Lower lobe of right lung (tissue), 2 donors: ENCODE measurements at regions not wholly inside any gene's neighbourhood (a gene's known extent, or its start where the extent isn't known, plus 50 kb on each side); places are given as distances from the start of the nearest gene placed in this dataset.

ENCODE experiments used
- ATAC-seq, 2 donors: fragments of 200-7000 bp; cut with Tn5 transposase; one replicate each; pipeline ENCODE4 v1.9.1; 2020 to 2022; ENCODE audit warnings: mild to moderate bottlenecking in 2 of 2, moderate library complexity in 2 of 2
- DNase-seq: peaks from one replicate; pipeline ENCODE4 v3.0.0-alpha.2; 2020
- H3K27ac ChIP-seq: fragments of 200-600 bp; one replicate; pipeline ENCODE4 v1.8.0; 2022
- H3K27me3 ChIP-seq: fragments of 200-600 bp; one replicate; pipeline ENCODE4 v1.8.0; 2022; ENCODE audit warnings: low read depth
- H3K36me3 ChIP-seq: fragments of 200-600 bp; one replicate; pipeline ENCODE4 v1.8.0; 2022; ENCODE audit warnings: mild to moderate bottlenecking
- H3K4me1 ChIP-seq: fragments of 200-600 bp; one replicate; pipeline ENCODE4 v1.8.0; 2022
- H3K4me3 ChIP-seq: fragments of 200-600 bp; one replicate; pipeline ENCODE4 v1.8.0; 2022; ENCODE audit warnings: mild to moderate bottlenecking
- H3K9me3 ChIP-seq: fragments of 200-600 bp; one replicate; pipeline ENCODE4 v1.8.0; 2022
- CTCF ChIP-seq: fragments of 200-600 bp; IDR thresholded peaks from one replicate; pipeline ENCODE4 v1.8.0; 2022; ENCODE audit warnings: antibody characterized with exemption, mild to moderate bottlenecking
- intact Hi-C: fragments of 100-400 bp; cut with DNase I; formaldehyde crosslinking; loops from one replicate; pipeline ENCODE4 v1.11.0; 2022
- donor health status: DM: no; HTN: yes; CAD: no; lungs with severe emphysema.

DNA sequence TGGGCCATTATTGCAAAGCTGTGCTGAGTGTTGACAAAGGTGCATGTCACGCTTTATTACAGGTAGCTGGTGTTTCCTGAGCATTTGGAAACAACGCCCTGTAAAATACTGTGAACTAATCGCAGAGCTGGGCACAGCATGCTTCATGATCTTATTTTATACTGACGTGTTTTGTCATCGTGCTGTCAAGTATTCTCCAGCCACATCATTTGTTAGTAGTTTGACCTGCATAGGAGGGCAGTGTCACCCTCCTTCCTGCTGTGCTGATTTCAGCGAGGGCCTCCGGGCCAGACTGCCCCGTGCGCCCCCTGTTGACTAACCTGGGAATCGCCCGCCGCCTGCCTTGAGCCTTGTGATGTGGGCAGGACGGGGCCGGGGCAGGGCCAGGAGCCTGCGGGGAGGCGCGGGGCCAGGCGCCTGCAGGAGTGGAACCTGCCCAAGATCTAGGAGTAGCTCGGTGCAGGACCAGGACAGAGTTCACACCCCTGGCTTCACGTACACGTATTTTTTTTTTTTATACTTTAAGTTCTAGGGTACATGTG is 820.7 kb downstream of the KCNJ18 start:
- no peak overlapping the region for H3K4me3 ChIP-seq
- H3K9me3 ChIP-seq: no peaks in the 10 kb centered on the region
- H3K4me1 ChIP-seq: no peaks in the 10 kb centered on the region
- intact Hi-C loops: no loop called here
- no peaks in the 10 kb centered on the region for H3K36me3 ChIP-seq
- H3K27ac ChIP-seq: no peak overlapping the region
- TF ChIP-seq CTCF: no peak
- no peaks in the 10 kb centered on the region for H3K27me3 ChIP-seq
- no peak for DNase-seq
- no peak for ATAC-seq

- intact Hi-C loops: no loop called here
- H3K27ac ChIP-seq: no peak overlapping the region
- H3K4me3 ChIP-seq: no peak overlapping the region
- ATAC-seq (peak in 1 of 2 donors; percentile 21), DNase-seq (no peak)
- H3K36me3 ChIP-seq: no peaks in the 10 kb centered on the region
- H3K4me1 ChIP-seq: no peaks in the 10 kb centered on the region
- H3K9me3 ChIP-seq: no peaks in the 10 kb centered on the region
- no peak for TF ChIP-seq CTCF
- no peaks in the 10 kb centered on the region for H3K27me3 ChIP-seq
Measured at GRCh38 chr17:22514315-22514714, 822.0 kb downstream of the KCNJ18 start.

DNA sequence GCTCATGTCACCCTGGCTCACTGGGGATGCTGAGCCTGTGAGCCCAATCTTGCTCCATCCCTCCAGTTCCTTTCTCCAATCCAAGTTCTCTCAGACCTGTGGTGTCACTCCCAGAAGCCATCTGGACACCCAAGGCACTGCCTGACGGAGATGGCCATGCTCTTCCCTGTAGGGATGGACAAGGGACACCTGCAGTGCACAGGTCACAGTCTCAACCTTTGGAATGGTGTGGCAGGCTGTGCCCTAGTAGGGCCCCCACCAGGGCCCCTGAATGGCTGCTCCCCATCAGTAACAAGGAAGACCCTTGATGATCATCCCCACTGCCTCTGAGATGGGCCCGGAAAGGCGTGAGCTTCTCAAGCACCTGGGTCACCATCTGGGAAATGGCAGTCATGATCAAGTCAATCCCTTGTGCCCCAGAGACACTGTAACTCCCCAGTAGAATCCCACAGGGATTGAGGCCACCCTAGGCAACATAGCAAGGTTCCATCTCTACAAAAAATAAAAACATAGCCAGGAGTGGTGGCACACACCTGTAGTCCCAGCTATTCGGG is 822.5 kb downstream of the KCNJ18 start:
- DNase-seq: no peak
- TF ChIP-seq CTCF: no peak
- no peak overlapping the region for H3K4me3 ChIP-seq
- H3K27ac ChIP-seq: no peak overlapping the region
- no peaks in the 10 kb centered on the region for H3K9me3 ChIP-seq
- H3K27me3 ChIP-seq: no peaks in the 10 kb centered on the region
- no peaks in the 10 kb centered on the region for H3K4me1 ChIP-seq
- ATAC-seq: no peak
- no peaks in the 10 kb centered on the region for H3K36me3 ChIP-seq
- intact Hi-C loops: no loop called here

DNA sequence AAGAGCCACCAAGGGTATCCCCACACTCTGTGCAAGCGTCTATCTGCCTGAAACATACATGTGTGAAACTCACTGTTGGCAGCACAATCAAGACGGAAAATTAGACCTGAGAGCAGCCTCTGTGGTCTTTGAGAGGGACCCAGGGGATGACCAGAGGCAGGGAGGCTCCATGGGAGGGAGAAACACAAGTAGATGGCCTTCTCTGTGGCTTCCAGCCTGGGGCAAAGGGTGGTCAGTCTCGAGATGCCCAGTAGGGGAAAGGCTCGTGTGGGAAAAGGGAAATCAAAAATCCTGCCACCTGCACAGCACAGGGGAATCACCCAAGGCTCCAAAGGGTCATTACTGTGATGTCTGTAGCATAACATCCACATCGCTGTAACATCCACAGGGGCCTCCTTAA is 823.3 kb downstream of the KCNJ18 start:
- Histone ChIP-seq H3K4me1 (no peaks in the 10 kb centered on the region), H3K27ac (no peak overlapping the region), H3K9me3 (no peaks in the 10 kb centered on the region), H3K36me3 (no peaks in the 10 kb centered on the region), H3K27me3 (no peaks in the 10 kb centered on the region), H3K4me3 (no peak overlapping the region)
- no peak for ATAC-seq
- TF ChIP-seq CTCF: no peak
- no peak for DNase-seq
- intact Hi-C loops: no loop called here

DNA sequence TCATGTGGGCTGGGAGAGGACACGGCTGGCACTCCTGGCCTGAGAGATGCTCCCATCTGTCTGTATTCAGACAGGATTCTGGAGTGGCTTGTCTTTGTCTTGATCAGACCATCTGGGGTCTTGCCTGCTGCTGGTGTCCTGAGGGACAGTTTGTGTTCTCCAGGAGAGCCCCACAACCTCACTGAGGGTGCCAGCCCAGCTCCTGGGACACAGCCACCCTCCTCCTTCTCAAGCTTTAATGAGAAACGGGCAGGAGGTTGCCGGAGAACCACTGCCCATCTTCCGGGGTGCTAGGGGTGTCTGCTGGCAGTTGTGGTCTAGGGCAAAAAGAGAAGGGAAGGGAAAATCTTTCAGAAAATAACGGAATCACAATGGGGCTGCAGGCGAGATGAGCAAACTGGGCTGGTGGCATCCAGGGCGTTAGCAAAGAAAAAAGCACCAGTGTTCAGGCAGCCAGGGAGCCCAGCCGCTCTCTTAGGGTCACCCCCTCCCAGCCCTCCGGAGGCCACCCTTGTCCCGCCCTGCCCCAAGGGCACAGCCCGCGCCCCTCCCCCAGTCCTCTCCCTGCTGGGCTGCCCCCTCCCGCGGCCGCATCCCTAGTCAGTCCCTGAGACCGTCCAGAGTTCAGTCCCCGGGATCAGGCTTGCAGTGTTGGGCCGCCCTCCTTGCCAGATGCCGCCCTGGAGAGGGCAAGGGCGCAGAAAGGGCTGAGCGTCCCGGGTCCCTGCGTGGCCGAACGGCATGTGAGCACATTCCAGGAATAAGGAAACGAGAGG is 824.7 kb downstream of the KCNJ18 start:
- Histone ChIP-seq H3K27ac (no peak overlapping the region), H3K4me3 (no peak overlapping the region), H3K27me3 (no peaks in the 10 kb centered on the region), H3K4me1 (no peaks in the 10 kb centered on the region), H3K36me3 (no peaks in the 10 kb centered on the region), H3K9me3 (no peaks in the 10 kb centered on the region)
- TF ChIP-seq CTCF: no peak
- ATAC-seq: no peak
- no peak for DNase-seq
- intact Hi-C loops: no loop called here
